IMR-90 (cell line): ENCODE measurements at regions not wholly inside any gene's neighbourhood (a gene's known extent, or its start where the extent isn't known, plus 50 kb on each side); places are given as distances from the start of the nearest gene placed in this dataset.

ENCODE experiments used
- ATAC-seq: fragments of 200-7000 bp; cut with Tn5 transposase; 2 replicates; pipeline ENCODE4 v1.9.1; 2020; ENCODE audit warnings: low read depth, mild to moderate bottlenecking, moderate library complexity
- BruUV-seq: library from RNA; stranded (reverse); fragments of 400-500 nt; replicated peaks from 2 replicates; lab custom pipeline; 2021; lab: Mats Ljungman, UMichigan
- CTCF ChIA-PET: fragments of 300-600 bp; formaldehyde crosslinking; extraction: SDS; loops from one replicate; lab custom pipeline; 2021; ENCODE audit warnings: antibody characterized with exemption; lab: Yijun Ruan, JAX
- POLR2A ChIA-PET: fragments of 300-600 bp; sonication (Branson Sonifier 250); formaldehyde crosslinking; loops from one replicate; lab custom pipeline; 2022; ENCODE audit warnings: antibody characterized with exemption; ENCODE audit not compliant: unreplicated experiment; lab: Charles Lee
- DNase-seq: peaks from one replicate; pipeline ENCODE4 v3.0.0; 2013
- H2AFZ ChIP-seq: replicated peaks from 2 replicates; pipeline ENCODE3; 2013; ENCODE audit warnings: low read length, mild to moderate bottlenecking; ENCODE audit not compliant: poor library complexity
- H2AK5ac ChIP-seq: 2 replicates; pipeline ENCODE4 v1.6.1; 2013; ENCODE audit warnings: low read depth, low read length, inconsistent platforms
- H2AK9ac ChIP-seq: replicated peaks from 2 replicates; pipeline ENCODE3; 2013; ENCODE audit warnings: mild to moderate bottlenecking, low read depth, low read length, moderate library complexity; ENCODE audit not compliant: poor library complexity
- H2BK120ac ChIP-seq: 2 replicates; pipeline ENCODE4 v1.6.1; 2013; ENCODE audit warnings: low read depth, low read length, inconsistent platforms
- H2BK15ac ChIP-seq: 3 replicates; pipeline ENCODE4 v1.6.1; 2013; ENCODE audit warnings: low read depth, low read length, inconsistent platforms
- H2BK20ac ChIP-seq: 2 replicates; pipeline ENCODE4 v1.6.1; 2013; ENCODE audit warnings: low read depth, mild to moderate bottlenecking, inconsistent platforms, low read length, moderate library complexity
- H2BK5ac ChIP-seq: 2 replicates; pipeline ENCODE4 v1.6.1; 2013; ENCODE audit warnings: mild to moderate bottlenecking, low read depth, low read length, inconsistent platforms; ENCODE audit not compliant: poor library complexity, severe bottlenecking
- H3K14ac ChIP-seq: replicated peaks from 2 replicates; pipeline ENCODE4 v1.6.1; 2013; ENCODE audit warnings: low read depth, low read length, inconsistent platforms
- H3K18ac ChIP-seq: 2 replicates; pipeline ENCODE4 v1.6.1; 2013; ENCODE audit warnings: low read depth, low read length, control low read depth
- H3K23ac ChIP-seq: 2 replicates; pipeline ENCODE4 v1.6.1; 2013; ENCODE audit warnings: low read depth, low read length, inconsistent platforms
- H3K27ac ChIP-seq: 2 replicates; pipeline ENCODE4 v1.5.1; 2013; ENCODE audit warnings: mild to moderate bottlenecking, control low read depth, low read length; ENCODE audit not compliant: insufficient read depth
- H3K27me3 ChIP-seq: 2 replicates; pipeline ENCODE4 v1.6.1; 2013; ENCODE audit warnings: low read length; ENCODE audit not compliant: control insufficient read depth, insufficient read depth
- H3K36me3 ChIP-seq: 2 replicates; pipeline ENCODE4 v1.6.1; 2013; ENCODE audit warnings: low read length, mixed read lengths; ENCODE audit not compliant: control insufficient read depth, insufficient read depth
- H3K4ac ChIP-seq: 2 replicates; pipeline ENCODE4 v1.6.1; 2013; ENCODE audit warnings: low read depth, low read length, inconsistent platforms
- H3K4me1 ChIP-seq: 2 replicates; pipeline ENCODE4 v1.6.1; 2013; ENCODE audit warnings: low read length, mixed read lengths; ENCODE audit not compliant: control insufficient read depth, insufficient read depth
- H3K4me2 ChIP-seq: 2 replicates; pipeline ENCODE4 v1.6.1; 2013; ENCODE audit warnings: low read depth, mild to moderate bottlenecking, control low read depth, low read length, moderate library complexity
- H3K4me3 ChIP-seq: 2 replicates; pipeline ENCODE4 v1.5.1; 2013; ENCODE audit warnings: low read depth, mild to moderate bottlenecking, control low read depth, low read length, moderate library complexity; ENCODE audit not compliant: insufficient read depth
- H3K56ac ChIP-seq: 2 replicates; pipeline ENCODE4 v1.6.1; 2013; ENCODE audit warnings: low read length, inconsistent platforms; ENCODE audit not compliant: insufficient read depth; ENCODE audit errors: extremely low read depth
- H3K79me1 ChIP-seq, 2 experiments: 2 replicates each; pipeline ENCODE4 v1.6.1; 2013; ENCODE audit warnings: low read length in 2 of 2, inconsistent platforms in 1 of 2, low read depth in 1 of 2
- H3K9ac ChIP-seq: 2 replicates; pipeline ENCODE4 v1.6.1; 2013; ENCODE audit warnings: low read depth, low read length, control low read depth
- H3K9me1 ChIP-seq: 2 replicates; pipeline ENCODE4 v1.6.1; 2013; ENCODE audit warnings: low read length, inconsistent platforms; ENCODE audit not compliant: insufficient read depth
- H3K9me3 ChIP-seq: 2 replicates; pipeline ENCODE4 v1.6.1; 2013; ENCODE audit warnings: low read length; ENCODE audit not compliant: control insufficient read depth, insufficient read depth
- H4K20me1 ChIP-seq: 2 replicates; pipeline ENCODE4 v1.6.1; 2013; ENCODE audit warnings: low read length, inconsistent platforms; ENCODE audit not compliant: insufficient read depth
- H4K5ac ChIP-seq: 2 replicates; pipeline ENCODE4 v1.6.1; 2013; ENCODE audit warnings: mild to moderate bottlenecking, low read depth, low read length, control low read depth
- H4K8ac ChIP-seq, 2 experiments: 2 replicates each; pipeline ENCODE4 v1.6.1; 2013; ENCODE audit warnings: low read depth in 2 of 2, low read length in 2 of 2, control low read depth in 1 of 2, inconsistent platforms in 1 of 2
- H4K91ac ChIP-seq: 2 replicates; pipeline ENCODE4 v1.6.1; 2013; ENCODE audit warnings: low read depth, low read length, inconsistent platforms; ENCODE audit not compliant: insufficient read depth
- CTCF ChIP-seq: conservative IDR thresholded peaks from 2 replicates; pipeline ENCODE4 v1.5.1; 2012; ENCODE audit warnings: mild to moderate bottlenecking, low read depth, low read length, improper control_type of control experiment
- MXI1 ChIP-seq: IDR thresholded peaks from 2 replicates; pipeline ENCODE4 v1.6.1; 2012; ENCODE audit warnings: low read depth, mild to moderate bottlenecking, low read length, moderate library complexity, borderline replicate concordance
- WGBS, 2 experiments: methylation state at CpG; one replicate each; pipeline versions ENCODE4 v1.1.5 to v1.1.7; 2013; ENCODE audit warnings: missing lambda C conversion rate in 2 of 2; ENCODE audit not compliant: insufficient read length in 1 of 2; ENCODE audit errors: extremely low coverage in 2 of 2; 5-methylcytosine and 5-hydroxymethylcytosine counted together
- dilution Hi-C: fragments of 300-500 bp; cut with HindIII; formaldehyde crosslinking; loops from one replicate; pipeline ENCODE4 v1.14.3; 2018; ENCODE audit warnings: low sequenced_read_pairs; ENCODE audit not compliant: unreplicated experiment
- in situ Hi-C: fragments of 300-500 bp; cut with MboI; formaldehyde crosslinking; loops from 3 replicates; pipeline ENCODE4 v1.14.3; 2019; ENCODE audit warnings: low sequenced_read_pairs, inconsistent platforms, mixed read lengths
- intact Hi-C: fragments of 100-400 bp; cut with micrococcal nuclease; formaldehyde crosslinking; loops from 2 replicates; pipeline ENCODE4 v1.10.0; 2022

GRCh38 chr3:95123104-95123503 is 1060.2 kb downstream of the NSUN3 start:
- no peaks in the 10 kb centered on the region for H4K20me1 ChIP-seq
- no CpG with 5 or more reads among the region's 5 CpGs for WGBS, 2 experiments
- no peaks in the 10 kb centered on the region for H3K27me3 ChIP-seq
- H3K4ac ChIP-seq, result no peak overlapping the region
- no peaks in the 10 kb centered on the region for H3K79me1 ChIP-seq
- in situ Hi-C loops (no loop called here), dilution Hi-C loops (no loop called here), intact Hi-C loops (no loop called here)
- H3K27ac ChIP-seq, result no peak overlapping the region
- no peak overlapping the region for H2BK5ac ChIP-seq
- H3K9me3 ChIP-seq, result peaks cover 2% of the 10 kb centered on the region
- no peak overlapping the region for H3K56ac ChIP-seq
- ATAC-seq (no peak), DNase-seq (no peak)
- no peak overlapping the region for H2BK120ac ChIP-seq
- BruUV-seq, result no TSS peak
- no peaks in the 10 kb centered on the region for H3K9me1 ChIP-seq
- H2AFZ ChIP-seq, result no peak overlapping the region
- ChIA-PET POLR2A (no interaction called here), CTCF (no interaction called here)
- H3K36me3 ChIP-seq, result no peaks in the 10 kb centered on the region
- TF ChIP-seq MXI1, result no peak
- TF ChIP-seq CTCF, result no peak
- H3K23ac ChIP-seq, result no peak overlapping the region
- H2AK9ac ChIP-seq, result no peak overlapping the region
- no peak overlapping the region for H4K91ac ChIP-seq
- no peak overlapping the region for H3K9ac ChIP-seq
- no peak overlapping the region for H3K14ac ChIP-seq
- no peak overlapping the region for H3K18ac ChIP-seq
- no peak overlapping the region for H3K4me3 ChIP-seq
- no peak overlapping the region for H4K5ac ChIP-seq
- H2BK20ac ChIP-seq, result no peak overlapping the region
- H3K4me1 ChIP-seq, result no peaks in the 10 kb centered on the region
- H2BK15ac ChIP-seq, result no peak overlapping the region
- no peak overlapping the region for H4K8ac ChIP-seq
- no peak overlapping the region for H3K4me2 ChIP-seq
- H2AK5ac ChIP-seq, result no peak overlapping the region
